ENCODE measurements at regions not wholly inside any gene's neighbourhood (a gene's known extent, or its start where the extent isn't known, plus 50 kb on each side); places are given as distances from the start of the nearest gene placed in this dataset.
A peak's percentile ranks its signal among the peaks of the same experiment; 100 is the strongest.

GRCh38 chr11:12316432-12316831, 60.9 kb upstream of the PARVA start:
- no TSS peak for BruUV-seq (replicated peaks)
- intact Hi-C loops (cut with micrococcal nuclease) (no loop called here), in situ Hi-C loops (cut with MboI) (no loop called here)
- Histone ChIP-seq H2AFZ (ENCODE audit: low read depth, low read length) (no peak overlapping the region), H3K27ac (ENCODE audit: extremely low read depth, low read depth, low read length) (no peak overlapping the region), H3K27me3 (ENCODE audit: control insufficient read depth in 2 of 2, insufficient read depth in 2 of 2, low read length in 2 of 2) (no peaks in the 10 kb centered on the region), H3K4me1 (replicated peaks in 1 of 2; ENCODE audit: control insufficient read depth in 2 of 2, insufficient read depth in 2 of 2, low read length in 2 of 2) (no peaks in the 10 kb centered on the region), H3K9me1 (ENCODE audit: control insufficient read depth, insufficient read depth, low read length) (no peaks in the 10 kb centered on the region), H3K36me3 (ENCODE audit: control insufficient read depth, insufficient read depth, low read length) (no peaks in the 10 kb centered on the region), H3K9ac (ENCODE audit: insufficient read depth in 1 of 2, low read depth in 2 of 2, low read length in 2 of 2) (no peak overlapping the region), H4K20me1 (replicated peaks; ENCODE audit: control insufficient read depth, insufficient read depth, low read length) (no peaks in the 10 kb centered on the region), H3K79me2 (ENCODE audit: control insufficient read depth, insufficient read depth, low read length) (no peaks in the 10 kb centered on the region), H3K4me3 (no peak overlapping the region), H3K9me3 (replicated peaks; ENCODE audit: control insufficient read depth, insufficient read depth, low read depth, low read length) (peaks cover 5% of the 10 kb centered on the region), H3K4me2 (ENCODE audit: insufficient read depth, low read length) (no peak overlapping the region)
- TF ChIP-seq RNF2 (IDR thresholded peaks at IDR 0.05), result no peak
- TF ChIP-seq AFF1 (IDR thresholded peaks at IDR 0.05; ENCODE audit: low read depth in 1 of 2, partially characterized antibody in 2 of 2), result peak in 1 of 2 experiments; percentile 64
- ATAC-seq (no peak), FAIRE-seq (no peak), DNase-seq (ENCODE audit: extremely low read depth in 1 of 4, low spot score in 3 of 4) (no peak)
- CTCF ChIA-PET (ENCODE audit: low intra/inter-chr PET ratio), result no interaction called here
- POLR2A ChIA-PET, result no interaction called here
